RKO (cell line): ENCODE measurements at regions not wholly inside any gene's neighbourhood (a gene's known extent, or its start where the extent isn't known, plus 50 kb on each side); places are given as distances from the start of the nearest gene placed in this dataset.
"Not testable (repeated sequence)": the region's sequence is repeated elsewhere in the genome, so short reads cannot be mapped to it uniquely, and the experiment has no call there.

Experiments used
- DNase-seq: peaks from one replicate; pipeline ENCODE4 v3.0.0-alpha.2; 2016; ENCODE audit warnings: low spot score

- DNase-seq, result no peak
Observed at GRCh38 chr4:28482580-28483270, 1622.1 kb downstream of the STIM2 start.

DNA sequence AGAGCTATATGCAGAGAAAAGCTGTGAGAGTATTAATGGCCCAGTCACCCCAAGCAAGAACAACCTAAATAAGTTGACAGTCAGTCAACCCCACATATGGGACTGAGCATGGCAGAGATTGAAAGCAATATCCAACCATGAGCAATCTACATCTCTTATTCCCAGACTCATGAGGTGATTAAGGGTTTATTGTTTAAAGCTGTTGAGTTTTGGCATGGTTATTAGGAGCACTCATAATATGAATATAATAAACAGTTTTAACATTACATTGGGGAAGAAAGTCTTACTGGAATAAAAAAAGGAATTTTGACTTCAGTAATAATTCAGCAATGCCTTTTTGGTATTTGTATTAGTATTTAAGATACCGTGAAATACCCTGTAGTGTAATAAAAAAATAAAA is 1627.4 kb downstream of the STIM2 start:
- DNase-seq, result no peak

GRCh38 chr4:28490669-28491068 is 1630.0 kb downstream of the STIM2 start:
- peak; percentile 2 for DNase-seq

DNA sequence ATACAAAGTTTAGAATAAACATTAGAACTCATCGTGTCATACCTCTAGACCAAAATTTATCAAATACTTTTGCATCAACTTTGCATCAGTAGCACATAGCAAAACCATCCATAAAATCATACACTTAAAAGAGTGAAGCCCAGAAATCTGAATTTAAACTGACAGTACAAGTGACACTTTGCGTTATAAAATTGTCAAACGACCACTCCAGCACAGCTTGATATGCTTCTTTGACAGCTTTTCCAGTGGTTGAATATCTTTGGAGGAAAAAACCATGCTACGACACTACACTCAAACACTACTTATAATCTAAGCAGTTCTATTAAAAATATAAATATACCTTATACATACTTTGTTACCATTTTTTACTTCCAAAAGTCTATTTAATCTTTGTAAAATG is 1644.4 kb downstream of the STIM2 start:
- no peak for DNase-seq

DNA sequence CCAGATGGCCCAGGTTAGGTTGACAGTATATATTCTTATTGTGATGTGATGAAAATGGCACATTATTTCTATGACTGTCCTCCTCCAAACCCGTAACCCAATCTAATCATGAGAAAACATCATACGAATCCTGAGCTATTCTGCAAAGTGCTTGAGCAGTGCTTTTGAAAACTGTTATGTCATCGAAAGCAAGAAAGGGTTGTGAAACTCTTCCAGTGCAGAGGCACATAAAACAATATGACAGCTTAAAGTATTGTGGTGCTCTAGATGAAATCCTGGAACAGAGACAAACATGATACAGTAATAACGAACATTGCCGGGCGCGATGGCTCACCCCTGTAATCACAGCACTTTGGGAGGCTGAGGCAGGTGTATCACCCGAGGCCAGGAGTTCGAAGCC is 1648.0 kb downstream of the STIM2 start:
- no peak for DNase-seq

- DNase-seq, result not testable (repeated sequence)
Observed at GRCh38 chr4:28514766-28515165, 1654.1 kb downstream of the STIM2 start.

DNA sequence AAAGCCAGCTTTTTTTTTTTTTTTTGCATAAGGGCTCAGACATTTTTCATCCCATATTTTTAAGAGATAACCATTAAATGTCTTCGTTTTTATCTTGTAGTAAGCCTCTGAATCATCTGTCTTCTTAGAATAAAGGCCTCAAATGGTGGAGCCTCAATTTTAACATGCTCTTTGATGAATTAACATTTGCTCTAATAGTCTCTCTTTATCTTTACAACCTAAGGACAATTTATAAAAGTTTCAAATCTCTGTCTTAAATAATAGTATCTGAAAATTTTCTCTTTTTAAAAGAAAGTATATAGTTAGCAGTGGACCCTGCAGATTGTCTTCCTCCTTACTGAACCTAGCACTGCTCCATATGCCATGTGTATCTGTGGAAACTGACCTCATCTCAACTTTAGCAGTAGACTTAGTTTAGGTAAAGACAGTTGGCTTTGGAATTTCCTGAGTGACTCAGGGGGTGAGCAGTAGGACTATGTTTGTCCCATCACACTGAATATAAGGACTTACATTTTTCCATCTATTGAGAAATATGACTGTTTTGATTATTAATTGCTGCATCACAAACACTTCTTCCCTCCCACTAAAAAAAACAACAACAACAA is 1658.0 kb downstream of the STIM2 start:
- peak; percentile 35 for DNase-seq

GRCh38 chr4:28523681-28524190 is 1663.1 kb downstream of the STIM2 start:
- DNase-seq, result no peak

DNA sequence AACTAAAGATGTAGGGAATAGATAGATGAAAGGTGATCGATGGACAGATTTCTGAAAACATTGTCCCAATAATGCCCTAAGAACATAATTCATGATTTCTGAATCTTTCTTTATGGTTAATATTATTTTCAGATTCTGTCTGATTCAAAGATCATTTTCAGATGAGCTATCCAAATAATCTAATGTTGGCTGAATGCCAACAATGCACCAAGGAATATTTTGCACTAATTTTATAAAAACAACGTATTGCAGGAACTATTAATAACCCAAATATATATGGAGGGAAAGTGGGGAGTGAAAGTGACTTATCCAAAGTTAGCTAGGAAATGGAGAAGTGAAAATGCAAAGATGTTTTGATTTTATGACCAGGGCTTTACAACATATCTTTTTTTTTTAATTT is 1675.5 kb downstream of the STIM2 start:
- DNase-seq, result no peak

DNA sequence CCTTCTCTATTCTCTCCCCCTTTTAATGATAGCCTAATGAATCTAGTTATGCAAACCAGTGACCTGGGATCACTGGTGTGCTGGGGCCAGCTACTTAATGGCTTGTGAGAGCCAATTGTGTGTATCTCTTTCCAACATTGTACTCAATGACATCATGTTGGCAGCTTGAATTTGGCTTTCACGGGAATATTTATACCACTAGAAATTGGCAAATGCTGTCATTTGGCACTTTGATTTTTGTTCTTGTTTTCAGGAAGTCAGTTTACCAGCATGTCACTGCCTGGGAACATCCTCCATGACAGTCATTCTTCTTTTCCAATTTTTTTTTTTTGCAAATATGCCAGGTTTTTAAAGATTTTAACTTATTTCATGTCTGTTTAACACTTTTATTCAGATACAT is 1685.3 kb downstream of the STIM2 start:
- no peak for DNase-seq

DNA sequence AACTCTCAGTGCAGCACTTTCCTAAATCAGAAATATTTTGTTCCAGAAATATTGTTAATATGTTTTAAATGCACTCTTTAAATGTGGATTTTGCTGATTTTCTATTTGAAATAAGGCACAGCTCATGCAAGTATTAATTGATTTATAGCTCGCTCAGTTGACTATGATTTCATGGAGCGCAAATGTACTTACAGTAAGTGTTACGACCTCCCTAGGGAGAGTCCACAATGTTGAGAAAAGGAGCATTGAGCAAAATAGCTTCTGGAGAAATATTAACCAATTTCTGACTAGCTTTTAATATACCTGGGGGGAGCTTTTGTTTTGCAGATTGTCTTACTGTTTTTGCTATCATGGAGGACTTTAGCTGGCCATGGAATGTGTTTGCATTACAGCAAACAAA is 1687.5 kb downstream of the STIM2 start:
- DNase-seq, result no peak

- DNase-seq, result no peak
Observed at GRCh38 chr4:28548594-28548993, 1688.0 kb downstream of the STIM2 start.

- DNase-seq, result no peak
Observed at GRCh38 chr4:28555866-28556265, 1695.2 kb downstream of the STIM2 start.

- DNase-seq, result peak; percentile 59
Observed at GRCh38 chr4:28557755-28558154, 1697.1 kb downstream of the STIM2 start.

DNA sequence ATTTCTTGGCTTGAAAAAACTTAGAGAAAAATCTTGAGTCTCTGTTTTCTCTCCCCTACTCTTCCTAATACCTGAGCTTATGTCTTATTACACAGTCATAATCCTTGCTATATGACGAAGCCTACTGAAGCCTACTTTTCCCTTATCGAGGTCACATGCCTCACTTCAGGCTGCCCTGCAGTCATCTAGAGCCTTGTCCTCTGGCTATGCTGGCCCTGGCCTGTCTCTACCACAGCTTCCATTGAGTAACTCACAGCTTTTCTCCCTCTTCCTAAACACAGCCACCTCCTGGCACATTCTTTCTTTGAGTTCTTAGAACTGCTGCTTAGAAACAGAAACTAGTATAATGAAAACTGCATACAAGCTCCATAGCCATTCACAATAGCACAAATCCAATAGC is 1698.3 kb downstream of the STIM2 start:
- no peak for DNase-seq

GRCh38 chr4:28562913-28563312 is 1702.3 kb downstream of the STIM2 start:
- no peak for DNase-seq

- no peak for DNase-seq
Observed at GRCh38 chr4:28565396-28565795, 1704.8 kb downstream of the STIM2 start.

DNA sequence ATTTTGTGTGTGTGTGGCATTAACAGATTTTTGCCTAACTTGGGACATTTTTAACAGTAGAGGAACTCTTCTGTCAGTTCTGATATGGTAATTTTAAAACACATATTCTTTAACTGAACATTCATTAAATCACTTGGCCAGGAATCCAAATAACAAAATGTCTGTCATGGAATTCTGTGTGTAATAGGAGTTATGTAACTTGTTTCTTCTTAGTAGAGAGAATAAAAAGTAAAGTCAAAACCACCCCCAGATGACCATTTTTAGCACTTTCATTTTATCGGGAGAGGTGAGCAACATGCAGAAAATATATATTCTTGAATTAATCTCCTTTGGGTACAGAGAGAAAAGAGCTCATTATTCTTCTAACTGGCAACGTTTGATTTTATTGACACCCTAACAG is 1740.3 kb downstream of the STIM2 start:
- no peak for DNase-seq

- DNase-seq, result peak; percentile 1
Observed at GRCh38 chr4:28621591-28621990, 1761.0 kb downstream of the STIM2 start.

GRCh38 chr4:28636971-28637370 is 1776.3 kb downstream of the STIM2 start:
- DNase-seq, result no peak

DNA sequence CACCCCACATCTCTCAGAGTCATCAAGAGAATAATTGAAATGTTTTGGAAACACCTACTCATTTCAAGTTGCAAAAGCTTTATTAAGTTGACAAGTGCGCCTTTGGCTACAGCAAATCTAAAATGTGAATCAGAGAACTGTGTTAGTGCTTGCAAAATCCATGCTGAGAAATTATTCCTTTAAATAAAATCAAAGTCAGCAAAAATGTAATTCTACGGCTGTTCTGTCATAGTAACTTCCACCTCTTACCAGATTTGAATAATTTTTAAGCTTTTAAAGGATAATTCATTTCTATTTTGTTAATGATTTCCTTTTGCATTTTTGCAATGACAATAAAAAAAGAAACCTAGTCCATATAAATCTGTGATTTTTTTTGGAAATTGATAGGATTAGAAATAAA is 1779.1 kb downstream of the STIM2 start:
- no peak for DNase-seq

GRCh38 chr4:28654618-28655017 is 1794.0 kb downstream of the STIM2 start:
- DNase-seq, result peak; percentile 11

GRCh38 chr4:28665306-28665705 is 1804.7 kb downstream of the STIM2 start:
- no peak for DNase-seq

DNA sequence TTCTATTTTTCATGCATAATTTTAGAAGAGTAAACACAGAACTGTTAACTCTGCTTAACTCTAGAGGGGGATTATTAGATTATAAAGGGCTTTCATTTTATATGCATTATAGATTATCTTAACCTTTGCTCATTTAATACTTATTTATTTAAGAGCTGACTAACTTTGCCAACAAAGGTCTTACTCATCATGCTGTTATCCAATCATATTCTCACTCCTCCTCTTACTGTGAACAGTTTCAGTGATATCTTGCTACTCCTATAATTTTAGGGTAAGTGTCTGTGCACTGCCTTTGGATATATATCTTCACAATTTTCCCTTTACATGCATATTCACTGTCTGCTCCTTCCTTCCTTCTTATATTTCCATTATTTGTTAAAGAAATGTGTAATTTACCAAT is 1814.9 kb downstream of the STIM2 start:
- peak; percentile 14 for DNase-seq
